OCI-LY7 (cell line): ENCODE measurements at regions not wholly inside any gene's neighbourhood (a gene's known extent, or its start where the extent isn't known, plus 50 kb on each side); places are given as distances from the start of the nearest gene placed in this dataset.

ENCODE experiments used
- BruUV-seq: library from RNA; stranded (reverse); fragments of 400-500 nt; replicated peaks from 2 replicates; lab custom pipeline; 2021; lab: Mats Ljungman, UMichigan
- CTCF ChIA-PET: fragments of 300-600 bp; sonication (Branson Sonifier 250); formaldehyde crosslinking; loops from one replicate; lab custom pipeline; 2022; ENCODE audit warnings: antibody characterized with exemption; ENCODE audit not compliant: unreplicated experiment; lab: Charles Lee
- POLR2A ChIA-PET: fragments of 300-600 bp; sonication (Branson Sonifier 250); formaldehyde crosslinking; loops from one replicate; lab custom pipeline; 2022; ENCODE audit warnings: antibody characterized with exemption; lab: Charles Lee
- DNase-seq: peaks from one replicate; pipeline ENCODE4 v3.0.0-alpha.2; 2015; ENCODE audit warnings: low spot score
- H2AFZ ChIP-seq: fragments of 200-600 bp; sonication (generic), shearing (Covaris generic); 2 replicates; pipeline ENCODE4 v1.6.1; 2014; ENCODE audit warnings: mild to moderate bottlenecking, antibody characterized with exemption, low read length, moderate library complexity
- H3K27ac ChIP-seq: fragments of 200-600 bp; sonication (generic); 2 replicates; pipeline ENCODE4 v1.5.1; 2014; ENCODE audit warnings: mixed run types, low read depth, mild to moderate bottlenecking, moderate library complexity, low read length, inconsistent platforms; ENCODE audit not compliant: poor library complexity, severe bottlenecking
- H3K36me3 ChIP-seq: fragments of 200-600 bp; sonication (generic); 2 replicates; pipeline ENCODE4 v1.6.1; 2014; ENCODE audit warnings: mild to moderate bottlenecking, antibody characterized with exemption, low read length, moderate library complexity, mixed read lengths; ENCODE audit not compliant: insufficient read depth
- H3K4me1 ChIP-seq: fragments of 200-600 bp; sonication (generic); 2 replicates; pipeline ENCODE4 v1.5.1; 2014; ENCODE audit warnings: mild to moderate bottlenecking, low read length; ENCODE audit not compliant: insufficient read depth, poor library complexity, severe bottlenecking
- H3K4me2 ChIP-seq: fragments of 200-600 bp; sonication (generic); 2 replicates; pipeline ENCODE4 v1.6.1; 2014; ENCODE audit warnings: mild to moderate bottlenecking, low read length
- H3K4me3 ChIP-seq: fragments of 200-600 bp; sonication (generic); 2 replicates; pipeline ENCODE4 v1.5.1; 2014; ENCODE audit warnings: mild to moderate bottlenecking, low read depth, low read length; ENCODE audit not compliant: poor library complexity, severe bottlenecking
- H3K79me2 ChIP-seq: fragments of 200-600 bp; sonication (generic); 2 replicates; pipeline ENCODE4 v1.6.1; 2016; ENCODE audit warnings: low read depth, mild to moderate bottlenecking, low read length, moderate library complexity, mixed read lengths; ENCODE audit not compliant: insufficient read depth
- H3K9me2 ChIP-seq: fragments of 200-600 bp; sonication (generic); 2 replicates; pipeline ENCODE4 v1.6.1; 2016; ENCODE audit warnings: mild to moderate bottlenecking, low read length, mixed read lengths; ENCODE audit not compliant: insufficient read depth
- H3K9me3 ChIP-seq: fragments of 200-600 bp; sonication (generic); 2 replicates; pipeline ENCODE4 v1.6.1; 2014; ENCODE audit warnings: mild to moderate bottlenecking, mixed run types, low read length, mixed read lengths
- H4K20me1 ChIP-seq: fragments of 200-600 bp; sonication (generic); 2 replicates; pipeline ENCODE4 v1.6.1; 2014; ENCODE audit warnings: mild to moderate bottlenecking, antibody characterized with exemption, low read length, moderate library complexity, mixed read lengths; ENCODE audit not compliant: insufficient read depth
- CTCF ChIP-seq: fragments of 200-600 bp; sonication (generic); conservative IDR thresholded peaks from 2 replicates; pipeline ENCODE4 v1.5.1; 2014; ENCODE audit warnings: mild to moderate bottlenecking, antibody characterized with exemption, low read length, moderate library complexity, mixed read lengths
- EZH2phosphoT487 ChIP-seq: fragments of 200-600 bp; sonication (generic); IDR thresholded peaks from 2 replicates; pipeline ENCODE4 v1.6.1; 2018; ENCODE audit warnings: low read depth, borderline replicate concordance, mild to moderate bottlenecking, mixed run types, antibody characterized with exemption, low read length, moderate library complexity, mixed read lengths
- intact Hi-C: fragments of 100-400 bp; cut with micrococcal nuclease; formaldehyde crosslinking; loops from one replicate; pipeline ENCODE4 v1.10.0; 2022; ENCODE audit not compliant: unreplicated experiment

GRCh38 chr17:13418891-13419290 is 182.8 kb downstream of the HS3ST3A1 start:
- H3K9me2 ChIP-seq, result no peaks in the 10 kb centered on the region
- no peak for TF ChIP-seq EZH2phosphoT487
- no peak for TF ChIP-seq CTCF
- BruUV-seq, result no TSS peak
- intact Hi-C loops, result no loop called here
- no peaks in the 10 kb centered on the region for H4K20me1 ChIP-seq
- no peak overlapping the region for H2AFZ ChIP-seq
- no peaks in the 10 kb centered on the region for H3K36me3 ChIP-seq
- POLR2A ChIA-PET, result no interaction called here
- H3K79me2 ChIP-seq, result no peaks in the 10 kb centered on the region
- H3K9me3 ChIP-seq, result no peaks in the 10 kb centered on the region
- DNase-seq, result no peak
- no peak overlapping the region for H3K4me2 ChIP-seq
- no peaks in the 10 kb centered on the region for H3K4me1 ChIP-seq
- no peak overlapping the region for H3K27ac ChIP-seq
- CTCF ChIA-PET, result no interaction called here
- H3K4me3 ChIP-seq, result no peak overlapping the region

- H4K20me1 ChIP-seq, result no peaks in the 10 kb centered on the region
Measured at GRCh38 chr17:13417381-13417950, 184.3 kb downstream of the HS3ST3A1 start.

More at GRCh38 chr17:13417381-13417950, 184.3 kb downstream of the HS3ST3A1 start:
- no peaks in the 10 kb centered on the region for H3K36me3 ChIP-seq
- no peak overlapping the region for H2AFZ ChIP-seq
- CTCF ChIA-PET, result no interaction called here
- POLR2A ChIA-PET, result no interaction called here
- no peak overlapping the region for H3K4me2 ChIP-seq
- no peaks in the 10 kb centered on the region for H3K9me2 ChIP-seq
- H3K79me2 ChIP-seq, result no peaks in the 10 kb centered on the region
- intact Hi-C loops, result no loop called here
- H3K9me3 ChIP-seq, result no peaks in the 10 kb centered on the region
- H3K4me3 ChIP-seq, result no peak overlapping the region
- TF ChIP-seq EZH2phosphoT487 (no peak), CTCF (no peak)
- H3K27ac ChIP-seq, result no peak overlapping the region
- no peak for DNase-seq
- no peaks in the 10 kb centered on the region for H3K4me1 ChIP-seq
- no TSS peak for BruUV-seq
